SK-N-SH (cell line): ENCODE measurements at regions not wholly inside any gene's neighbourhood (a gene's known extent, or its start where the extent isn't known, plus 50 kb on each side); places are given as distances from the start of the nearest gene placed in this dataset.

Experiments used
- CTCF ChIA-PET: fragments of 300-600, 350-600 bp; formaldehyde crosslinking; extraction: SDS; loops from one replicate; lab custom pipeline; 2021; lab: Yijun Ruan, JAX
- POLR2A ChIA-PET: fragments of 350-600 bp; sonication (Branson Sonifier 250); formaldehyde crosslinking; extraction: SDS; loops from one replicate; lab custom pipeline; 2020; ENCODE audit warnings: antibody characterized with exemption, inconsistent platforms; lab: Yijun Ruan, JAX
- DNase-seq: peaks from one replicate; pipeline ENCODE4 v3.0.0; 2012
- H2AFZ ChIP-seq: fragments of 200-600 bp; sonication (generic); 2 replicates; pipeline ENCODE4 v1.8.1; 2016; ENCODE audit warnings: antibody characterized with exemption, mild to moderate bottlenecking, low read depth
- H3F3A ChIP-seq: fragments of 200-600 bp; sonication (generic); replicated peaks from 2 replicates; pipeline ENCODE3; 2016; ENCODE audit warnings: antibody characterized with exemption, mild to moderate bottlenecking; ENCODE audit not compliant: insufficient read depth
- H3K27ac ChIP-seq, 2 experiments: fragments of 200-500 bp in 1 of 2; fragments of 200-600 bp in 1 of 2; sonication (Bioruptor generic) in 1 of 2; sonication (generic), shearing (Covaris generic) in 1 of 2; 2 replicates each; pipeline versions ENCODE4 v1.5.1 to v1.6.1; 2014 to 2016; ENCODE audit warnings: low read depth in 2 of 2, inconsistent platforms in 1 of 2, low read length in 1 of 2, mild to moderate bottlenecking in 1 of 2, mixed read lengths in 1 of 2
- H3K27me3 ChIP-seq: fragments of 200-600 bp; sonication (generic), shearing (Covaris generic); 2 replicates; pipeline ENCODE4 v1.6.1; 2016; ENCODE audit warnings: mixed run types; ENCODE audit not compliant: insufficient read depth
- H3K36me3 ChIP-seq, 2 experiments: fragments of 200-500 bp in 1 of 2; fragments of 200-600 bp in 1 of 2; sonication (Bioruptor generic) in 1 of 2; sonication (generic) in 1 of 2; replicated peaks in 1 of 2; 2 replicates each; pipeline versions ENCODE3 to v1.5.1; 2014 to 2016; ENCODE audit warnings: low read length in 1 of 2, mild to moderate bottlenecking in 1 of 2; ENCODE audit not compliant: insufficient read depth in 2 of 2, control insufficient read depth in 1 of 2
- H3K4me1 ChIP-seq, 2 experiments: fragments of 200-500 bp in 1 of 2; fragments of 200-600 bp in 1 of 2; sonication (Bioruptor generic) in 1 of 2; sonication (generic), shearing (Covaris generic) in 1 of 2; 2 replicates each; pipeline versions ENCODE4 v1.5.1 to v1.6.1; 2014 to 2016; ENCODE audit warnings: low read depth in 1 of 2, low read length in 1 of 2, mixed run types in 1 of 2; ENCODE audit not compliant: insufficient read depth in 2 of 2, control insufficient read depth in 1 of 2
- H3K4me2 ChIP-seq: fragments of 200-600 bp; sonication (generic), shearing (Covaris generic); 2 replicates; pipeline ENCODE4 v1.6.1; 2017; ENCODE audit warnings: mixed run types
- H3K4me3 ChIP-seq, 2 experiments: fragments of 200-500 bp in 1 of 2; fragments of 200-600 bp in 1 of 2; sonication (Bioruptor generic) in 1 of 2; sonication (generic), shearing (Covaris generic) in 1 of 2; 2 replicates each; pipeline versions ENCODE4 v1.5.1 to v1.8.1; 2014 to 2016; ENCODE audit warnings: low read depth in 2 of 2, inconsistent platforms in 1 of 2, low read length in 1 of 2, mild to moderate bottlenecking in 1 of 2, mixed read lengths in 1 of 2, moderate library complexity in 1 of 2
- H3K79me2 ChIP-seq: fragments of 200-600 bp; sonication (generic); 2 replicates; pipeline ENCODE4 v1.8.1; 2017; ENCODE audit warnings: mild to moderate bottlenecking; ENCODE audit not compliant: insufficient read depth
- H3K9ac ChIP-seq: fragments of 200-600 bp; sonication (generic); 2 replicates; pipeline ENCODE4 v1.6.1; 2017; ENCODE audit warnings: mixed run types
- H3K9me2 ChIP-seq: fragments of 200-600 bp; sonication (generic); 2 replicates; pipeline ENCODE4 v1.6.1; 2017; ENCODE audit warnings: mixed run types
- H3K9me3 ChIP-seq: fragments of 200-600 bp; sonication (generic); 2 replicates; pipeline ENCODE4 v1.6.1; 2017; ENCODE audit warnings: mixed run types, mild to moderate bottlenecking, moderate library complexity
- H4K20me1 ChIP-seq: fragments of 200-600 bp; sonication (generic); 2 replicates; pipeline ENCODE4 v1.6.1; 2017; ENCODE audit warnings: mild to moderate bottlenecking, mixed run types; ENCODE audit not compliant: insufficient read depth
- EZH2phosphoT487 ChIP-seq: fragments of 200-600 bp; sonication (generic); IDR thresholded peaks from 2 replicates; pipeline ENCODE4 v1.6.1; 2017; ENCODE audit warnings: low read depth, mixed run types, mild to moderate bottlenecking, antibody characterized with exemption, moderate library complexity, borderline replicate concordance
- GATA2 ChIP-seq: sonication (generic); formaldehyde crosslinking; IDR thresholded peaks from 2 replicates; pipeline ENCODE4 v1.5.0; 2020; ENCODE audit warnings: mild to moderate bottlenecking, missing genetic modification reagents
- JUND ChIP-seq: IDR thresholded peaks from 2 replicates; pipeline ENCODE4 v1.4.0; 2012
- MEF2A ChIP-seq: IDR thresholded peaks from 2 replicates; pipeline ENCODE4 v1.4.0; 2012; ENCODE audit warnings: low read depth, borderline replicate concordance
- MXI1 ChIP-seq: IDR thresholded peaks from 2 replicates; pipeline ENCODE4 v1.6.1; 2012; ENCODE audit warnings: mild to moderate bottlenecking, low read depth, low read length, improper control_type of control experiment
- POLR2AphosphoS5 ChIP-seq: IDR thresholded peaks from 2 replicates; pipeline ENCODE4 v1.6.1; 2012; ENCODE audit warnings: low read depth, low read length
- TCF12 ChIP-seq: IDR thresholded peaks from 2 replicates; pipeline ENCODE4 v1.4.0; 2012
- TEAD4 ChIP-seq: IDR thresholded peaks from 2 replicates; pipeline ENCODE4 v1.4.0; 2012; ENCODE audit warnings: mild to moderate bottlenecking, borderline replicate concordance; ENCODE audit not compliant: insufficient read depth
- YY1 ChIP-seq: IDR thresholded peaks from 2 replicates; pipeline ENCODE4 v1.4.0; 2012; ENCODE audit warnings: low read depth, mild to moderate bottlenecking
- WGBS: methylation state at CpG from one replicate; pipeline ENCODE4 v1.1.6; 2017; ENCODE audit warnings: low lambda C conversion rate; 5-methylcytosine and 5-hydroxymethylcytosine counted together
- TF ChIP-seq, protein P1 (sequence below): IDR thresholded peaks from 2 replicates; pipeline ENCODE4; 2012
- TF ChIP-seq, protein P2 (sequence below): IDR thresholded peaks from 2 replicates; pipeline ENCODE4 v1.4.0; 2012; ENCODE audit warnings: low read depth
- TF ChIP-seq, protein P3 (sequence below): fragments of 150-350 bp; IDR thresholded peaks from 2 replicates; pipeline ENCODE4 v1.6.1; 2016; ENCODE audit warnings: mild to moderate bottlenecking, low read depth, low read length
- TF ChIP-seq, protein P4 (sequence below): IDR thresholded peaks from 2 replicates; pipeline ENCODE4 v1.6.1; 2012; ENCODE audit warnings: mild to moderate bottlenecking, low read depth, low read length, moderate library complexity

DNA sequence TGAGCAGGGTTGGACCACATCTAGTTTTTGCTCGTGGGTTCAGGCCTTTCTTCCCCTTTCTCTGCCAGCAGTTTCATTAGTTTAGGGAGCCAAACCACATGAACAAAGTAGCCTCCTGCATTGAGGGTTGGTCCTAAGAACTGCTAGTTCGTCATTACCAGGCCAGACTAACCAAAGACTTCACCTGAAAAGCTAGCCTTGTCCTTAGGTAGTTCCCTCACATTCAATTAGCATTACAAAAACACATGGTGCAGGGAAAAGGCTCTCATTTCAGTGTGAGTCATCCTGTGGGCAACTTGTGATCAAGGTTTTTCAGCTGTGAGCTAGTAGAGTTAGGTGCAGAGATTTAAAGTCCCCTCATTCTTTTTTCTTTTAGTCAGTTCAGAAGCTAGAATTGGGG is 279.3 kb upstream of the CTNNB1 start:
- Histone ChIP-seq H4K20me1 (no peaks in the 10 kb centered on the region), H3K79me2 (no peaks in the 10 kb centered on the region), H3K27me3 (no peaks in the 10 kb centered on the region), H3K4me1 (no peaks in the 10 kb centered on the region), H3K27ac (no peak overlapping the region), H3K4me3 (no peak overlapping the region), H3K9me3 (no peaks in the 10 kb centered on the region), H3F3A (no peaks in the 10 kb centered on the region), H2AFZ (no peak overlapping the region), H3K9me2 (no peaks in the 10 kb centered on the region), H3K9ac (no peak overlapping the region), H3K36me3 (no peaks in the 10 kb centered on the region), H3K4me2 (no peak overlapping the region)
- ChIA-PET CTCF (no interaction called here), POLR2A (no interaction called here)
- DNase-seq: no peak
- 0% methylated on average over 2 of the region's 2 CpGs for WGBS
- TF ChIP-seq TCF12: no peak
- no peak for TF ChIP-seq POLR2AphosphoS5
- TF ChIP-seq MEF2A: no peak
- TF ChIP-seq, protein P1, sequence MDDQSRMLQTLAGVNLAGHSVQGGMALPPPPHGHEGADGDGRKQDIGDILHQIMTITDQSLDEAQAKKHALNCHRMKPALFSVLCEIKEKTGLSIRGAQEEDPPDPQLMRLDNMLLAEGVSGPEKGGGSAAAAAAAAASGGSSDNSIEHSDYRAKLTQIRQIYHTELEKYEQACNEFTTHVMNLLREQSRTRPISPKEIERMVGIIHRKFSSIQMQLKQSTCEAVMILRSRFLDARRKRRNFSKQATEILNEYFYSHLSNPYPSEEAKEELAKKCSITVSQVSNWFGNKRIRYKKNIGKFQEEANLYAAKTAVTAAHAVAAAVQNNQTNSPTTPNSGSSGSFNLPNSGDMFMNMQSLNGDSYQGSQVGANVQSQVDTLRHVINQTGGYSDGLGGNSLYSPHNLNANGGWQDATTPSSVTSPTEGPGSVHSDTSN: no peak
- no peak for TF ChIP-seq EZH2phosphoT487
- no peak for TF ChIP-seq JUND
- TF ChIP-seq GATA2 (CRISPR knock-in tag): no peak
- TF ChIP-seq, protein P2, sequence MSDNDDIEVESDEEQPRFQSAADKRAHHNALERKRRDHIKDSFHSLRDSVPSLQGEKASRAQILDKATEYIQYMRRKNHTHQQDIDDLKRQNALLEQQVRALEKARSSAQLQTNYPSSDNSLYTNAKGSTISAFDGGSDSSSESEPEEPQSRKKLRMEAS: no peak
- TF ChIP-seq, protein P3, sequence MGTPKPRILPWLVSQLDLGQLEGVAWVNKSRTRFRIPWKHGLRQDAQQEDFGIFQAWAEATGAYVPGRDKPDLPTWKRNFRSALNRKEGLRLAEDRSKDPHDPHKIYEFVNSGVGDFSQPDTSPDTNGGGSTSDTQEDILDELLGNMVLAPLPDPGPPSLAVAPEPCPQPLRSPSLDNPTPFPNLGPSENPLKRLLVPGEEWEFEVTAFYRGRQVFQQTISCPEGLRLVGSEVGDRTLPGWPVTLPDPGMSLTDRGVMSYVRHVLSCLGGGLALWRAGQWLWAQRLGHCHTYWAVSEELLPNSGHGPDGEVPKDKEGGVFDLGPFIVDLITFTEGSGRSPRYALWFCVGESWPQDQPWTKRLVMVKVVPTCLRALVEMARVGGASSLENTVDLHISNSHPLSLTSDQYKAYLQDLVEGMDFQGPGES: no peak
- no peak for TF ChIP-seq YY1
- TF ChIP-seq MXI1: no peak
- TF ChIP-seq TEAD4: no peak
- TF ChIP-seq, protein P4, sequence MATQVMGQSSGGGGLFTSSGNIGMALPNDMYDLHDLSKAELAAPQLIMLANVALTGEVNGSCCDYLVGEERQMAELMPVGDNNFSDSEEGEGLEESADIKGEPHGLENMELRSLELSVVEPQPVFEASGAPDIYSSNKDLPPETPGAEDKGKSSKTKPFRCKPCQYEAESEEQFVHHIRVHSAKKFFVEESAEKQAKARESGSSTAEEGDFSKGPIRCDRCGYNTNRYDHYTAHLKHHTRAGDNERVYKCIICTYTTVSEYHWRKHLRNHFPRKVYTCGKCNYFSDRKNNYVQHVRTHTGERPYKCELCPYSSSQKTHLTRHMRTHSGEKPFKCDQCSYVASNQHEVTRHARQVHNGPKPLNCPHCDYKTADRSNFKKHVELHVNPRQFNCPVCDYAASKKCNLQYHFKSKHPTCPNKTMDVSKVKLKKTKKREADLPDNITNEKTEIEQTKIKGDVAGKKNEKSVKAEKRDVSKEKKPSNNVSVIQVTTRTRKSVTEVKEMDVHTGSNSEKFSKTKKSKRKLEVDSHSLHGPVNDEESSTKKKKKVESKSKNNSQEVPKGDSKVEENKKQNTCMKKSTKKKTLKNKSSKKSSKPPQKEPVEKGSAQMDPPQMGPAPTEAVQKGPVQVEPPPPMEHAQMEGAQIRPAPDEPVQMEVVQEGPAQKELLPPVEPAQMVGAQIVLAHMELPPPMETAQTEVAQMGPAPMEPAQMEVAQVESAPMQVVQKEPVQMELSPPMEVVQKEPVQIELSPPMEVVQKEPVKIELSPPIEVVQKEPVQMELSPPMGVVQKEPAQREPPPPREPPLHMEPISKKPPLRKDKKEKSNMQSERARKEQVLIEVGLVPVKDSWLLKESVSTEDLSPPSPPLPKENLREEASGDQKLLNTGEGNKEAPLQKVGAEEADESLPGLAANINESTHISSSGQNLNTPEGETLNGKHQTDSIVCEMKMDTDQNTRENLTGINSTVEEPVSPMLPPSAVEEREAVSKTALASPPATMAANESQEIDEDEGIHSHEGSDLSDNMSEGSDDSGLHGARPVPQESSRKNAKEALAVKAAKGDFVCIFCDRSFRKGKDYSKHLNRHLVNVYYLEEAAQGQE: no peak

DNA sequence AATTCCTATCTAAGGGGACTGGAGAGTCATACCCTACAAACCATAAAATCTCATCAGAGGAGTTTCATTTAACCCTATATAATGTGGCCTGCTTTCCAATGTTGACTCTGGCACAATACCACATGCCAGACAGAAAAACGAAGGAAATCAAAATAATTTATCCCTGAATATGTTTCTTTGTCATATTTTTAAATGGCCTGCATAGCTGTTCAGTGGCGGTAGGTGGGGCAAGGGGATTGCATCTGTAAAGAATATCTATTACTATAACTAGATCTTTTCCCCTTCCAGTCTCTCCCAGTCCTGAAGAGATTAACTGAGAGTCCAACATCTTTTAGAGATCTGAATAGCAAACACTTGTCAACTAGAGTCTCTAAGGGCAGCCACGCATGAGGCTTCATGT is 278.1 kb upstream of the CTNNB1 start:
- H3K4me1 ChIP-seq: no peaks in the 10 kb centered on the region
- H3K9ac ChIP-seq: no peak overlapping the region
- no peak overlapping the region for H3K4me2 ChIP-seq
- no peaks in the 10 kb centered on the region for H3K79me2 ChIP-seq
- H3F3A ChIP-seq: no peaks in the 10 kb centered on the region
- H3K9me3 ChIP-seq: no peaks in the 10 kb centered on the region
- CTCF ChIA-PET: no interaction called here
- no peaks in the 10 kb centered on the region for H3K9me2 ChIP-seq
- no peak overlapping the region for H3K27ac ChIP-seq
- POLR2A ChIA-PET: no interaction called here
- WGBS: 47% methylated on average over 3 of the region's 3 CpGs
- no peaks in the 10 kb centered on the region for H4K20me1 ChIP-seq
- no peak for DNase-seq
- no peak overlapping the region for H3K4me3 ChIP-seq
- H3K27me3 ChIP-seq: no peaks in the 10 kb centered on the region
- no peak overlapping the region for H2AFZ ChIP-seq
- TF ChIP-seq TCF12: no peak
- H3K36me3 ChIP-seq: no peaks in the 10 kb centered on the region
